MM.1S (cell line): ENCODE measurements at regions not wholly inside any gene's neighbourhood (a gene's known extent, or its start where the extent isn't known, plus 50 kb on each side); places are given as distances from the start of the nearest gene placed in this dataset.

Experiments used
- EZH2 ChIP-seq: fragments of 300-600 bp; sonication (generic); optimal IDR thresholded peaks from 2 replicates; pipeline ENCODE3; 2017; ENCODE audit warnings: low read depth, mild to moderate bottlenecking, antibody characterized with exemption, low read length, mixed read lengths
- EZH2phosphoT487 ChIP-seq: fragments of 300-600 bp; sonication (generic); IDR thresholded peaks from 2 replicates; pipeline ENCODE4 v1.6.1; 2018; ENCODE audit warnings: antibody characterized with exemption, low read length
- TF ChIP-seq, protein P1 (sequence below): fragments of 300-600 bp; sonication (generic); IDR thresholded peaks from 2 replicates; pipeline ENCODE4 v1.5.1; 2016; ENCODE audit warnings: antibody characterized with exemption, low read length, mixed read lengths

- no peak for TF ChIP-seq EZH2
- TF ChIP-seq, protein P1, sequence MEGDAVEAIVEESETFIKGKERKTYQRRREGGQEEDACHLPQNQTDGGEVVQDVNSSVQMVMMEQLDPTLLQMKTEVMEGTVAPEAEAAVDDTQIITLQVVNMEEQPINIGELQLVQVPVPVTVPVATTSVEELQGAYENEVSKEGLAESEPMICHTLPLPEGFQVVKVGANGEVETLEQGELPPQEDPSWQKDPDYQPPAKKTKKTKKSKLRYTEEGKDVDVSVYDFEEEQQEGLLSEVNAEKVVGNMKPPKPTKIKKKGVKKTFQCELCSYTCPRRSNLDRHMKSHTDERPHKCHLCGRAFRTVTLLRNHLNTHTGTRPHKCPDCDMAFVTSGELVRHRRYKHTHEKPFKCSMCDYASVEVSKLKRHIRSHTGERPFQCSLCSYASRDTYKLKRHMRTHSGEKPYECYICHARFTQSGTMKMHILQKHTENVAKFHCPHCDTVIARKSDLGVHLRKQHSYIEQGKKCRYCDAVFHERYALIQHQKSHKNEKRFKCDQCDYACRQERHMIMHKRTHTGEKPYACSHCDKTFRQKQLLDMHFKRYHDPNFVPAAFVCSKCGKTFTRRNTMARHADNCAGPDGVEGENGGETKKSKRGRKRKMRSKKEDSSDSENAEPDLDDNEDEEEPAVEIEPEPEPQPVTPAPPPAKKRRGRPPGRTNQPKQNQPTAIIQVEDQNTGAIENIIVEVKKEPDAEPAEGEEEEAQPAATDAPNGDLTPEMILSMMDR: no peak
- no peak for TF ChIP-seq EZH2phosphoT487
Measured at GRCh38 chr18:41761333-41762018, 193.6 kb upstream of the PIK3C3 start.
